T-helper 2 cell treated with Interferon-gamma antibody and Interleukin-4, amounts not matched to agents 5 μg/mL and 100 μg/mL, for 36 hours (primary cell): ENCODE measurements at regions not wholly inside any gene's neighbourhood (a gene's known extent, or its start where the extent isn't known, plus 50 kb on each side); places are given as distances from the start of the nearest gene placed in this dataset.

ENCODE experiments used
- DNase-seq: peaks from one replicate; pipeline ENCODE4 v3.0.0; 2021; ENCODE audit warnings: low spot score
- H3K27ac Mint-ChIP-seq: one replicate; pipeline ENCODE4 v1.8.0; 2021; ENCODE audit warnings: mild to moderate bottlenecking, mixed read lengths
- H3K27me3 Mint-ChIP-seq: one replicate; pipeline ENCODE4 v1.8.0; 2021; ENCODE audit warnings: low read depth, mixed read lengths
- H3K36me3 Mint-ChIP-seq: one replicate; pipeline ENCODE4 v1.8.0; 2021; ENCODE audit warnings: low read depth, mixed read lengths
- H3K4me1 Mint-ChIP-seq: one replicate; pipeline ENCODE4 v1.8.0; 2021; ENCODE audit warnings: low read depth, mixed read lengths
- H3K4me3 Mint-ChIP-seq: one replicate; pipeline ENCODE4 v1.8.0; 2022; ENCODE audit warnings: mild to moderate bottlenecking, moderate library complexity, mixed read lengths
- H3K9me3 Mint-ChIP-seq: one replicate; pipeline ENCODE4 v1.8.0; 2021; ENCODE audit warnings: mixed read lengths

- Mint-ChIP-seq H3K27me3 (no peaks in the 10 kb centered on the region), H3K36me3 (no peaks in the 10 kb centered on the region), H3K9me3 (no peaks in the 10 kb centered on the region), H3K4me1 (peaks cover 1% of the 10 kb centered on the region), H3K27ac (no peak overlapping the region), H3K4me3 (no peak overlapping the region)
- DNase-seq: no peak
These were observed 88.4 kb downstream of the CTTN start for GRCh38 chr11:70486731-70487130.

DNA sequence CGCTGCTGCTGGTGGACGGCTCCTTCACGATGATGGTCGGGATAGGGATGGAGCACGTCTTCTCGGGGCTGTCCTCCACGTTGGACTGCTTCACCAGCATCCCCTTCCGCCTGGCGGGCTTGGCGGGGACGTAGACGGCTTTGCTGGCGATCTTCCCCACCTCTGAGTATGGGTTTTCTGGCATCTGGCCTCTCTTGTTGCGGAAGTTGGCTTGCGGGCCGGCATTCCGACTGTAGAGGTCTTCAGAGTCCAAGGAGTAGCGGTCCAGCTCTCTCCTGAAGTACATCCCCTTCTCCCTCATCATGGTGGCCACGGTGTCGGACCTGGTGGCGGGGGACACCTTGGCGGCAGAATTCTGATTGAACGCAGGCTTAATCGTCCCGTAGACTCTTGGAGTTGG lies 88.8 kb downstream of the CTTN start:
- peaks cover 1% of the 10 kb centered on the region for H3K4me1 Mint-ChIP-seq
- no peaks in the 10 kb centered on the region for H3K27me3 Mint-ChIP-seq
- no peaks in the 10 kb centered on the region for H3K36me3 Mint-ChIP-seq
- no peak overlapping the region for H3K4me3 Mint-ChIP-seq
- no peaks in the 10 kb centered on the region for H3K9me3 Mint-ChIP-seq
- no peak overlapping the region for H3K27ac Mint-ChIP-seq
- DNase-seq: no peak

DNA sequence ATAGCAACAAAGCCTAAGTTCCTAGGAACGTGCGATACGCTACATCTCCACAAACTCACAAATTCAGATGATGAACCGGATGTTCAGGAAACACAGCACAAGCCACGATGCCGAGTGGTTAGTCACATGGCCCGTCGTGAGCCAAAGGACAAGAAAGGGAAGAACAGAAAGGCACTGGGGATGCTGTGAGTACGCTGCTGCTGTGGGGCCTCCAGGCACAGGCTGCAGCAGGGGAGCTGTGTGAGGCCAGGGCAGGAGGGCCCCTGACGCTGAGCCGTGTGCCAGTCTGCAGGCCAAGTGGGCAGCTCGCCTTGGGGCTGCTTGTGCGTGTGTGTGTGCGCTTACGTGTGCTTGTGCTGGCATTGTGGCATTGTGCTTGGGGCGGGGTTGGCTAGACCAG lies 89.4 kb downstream of the CTTN start:
- H3K4me3 Mint-ChIP-seq: no peak overlapping the region
- peaks cover 1% of the 10 kb centered on the region for H3K4me1 Mint-ChIP-seq
- no peaks in the 10 kb centered on the region for H3K27me3 Mint-ChIP-seq
- no peak overlapping the region for H3K27ac Mint-ChIP-seq
- no peaks in the 10 kb centered on the region for H3K9me3 Mint-ChIP-seq
- H3K36me3 Mint-ChIP-seq: no peaks in the 10 kb centered on the region
- no peak for DNase-seq

GRCh38 chr11:70488171-70488703 lies 89.9 kb downstream of the CTTN start:
- H3K4me3 Mint-ChIP-seq: no peak overlapping the region
- H3K36me3 Mint-ChIP-seq: no peaks in the 10 kb centered on the region
- peaks cover 1% of the 10 kb centered on the region for H3K4me1 Mint-ChIP-seq
- no peaks in the 10 kb centered on the region for H3K27me3 Mint-ChIP-seq
- DNase-seq: no peak
- no peaks in the 10 kb centered on the region for H3K9me3 Mint-ChIP-seq
- H3K27ac Mint-ChIP-seq: no peak overlapping the region

GRCh38 chr11:70489276-70489675 lies 90.9 kb downstream of the CTTN start:
- no peaks in the 10 kb centered on the region for H3K27me3 Mint-ChIP-seq
- H3K4me3 Mint-ChIP-seq: no peak overlapping the region
- no peaks in the 10 kb centered on the region for H3K9me3 Mint-ChIP-seq
- H3K36me3 Mint-ChIP-seq: no peaks in the 10 kb centered on the region
- no peak overlapping the region for H3K27ac Mint-ChIP-seq
- peaks cover 1% of the 10 kb centered on the region for H3K4me1 Mint-ChIP-seq
- DNase-seq: no peak

- peaks cover 1% of the 10 kb centered on the region for H3K4me1 Mint-ChIP-seq
- no peaks in the 10 kb centered on the region for H3K36me3 Mint-ChIP-seq
- H3K4me3 Mint-ChIP-seq: no peak overlapping the region
- no peak overlapping the region for H3K27ac Mint-ChIP-seq
- H3K27me3 Mint-ChIP-seq: no peaks in the 10 kb centered on the region
- no peaks in the 10 kb centered on the region for H3K9me3 Mint-ChIP-seq
- peak; percentile 21 for DNase-seq
These were observed 91.9 kb downstream of the CTTN start for GRCh38 chr11:70490208-70490607.

DNA sequence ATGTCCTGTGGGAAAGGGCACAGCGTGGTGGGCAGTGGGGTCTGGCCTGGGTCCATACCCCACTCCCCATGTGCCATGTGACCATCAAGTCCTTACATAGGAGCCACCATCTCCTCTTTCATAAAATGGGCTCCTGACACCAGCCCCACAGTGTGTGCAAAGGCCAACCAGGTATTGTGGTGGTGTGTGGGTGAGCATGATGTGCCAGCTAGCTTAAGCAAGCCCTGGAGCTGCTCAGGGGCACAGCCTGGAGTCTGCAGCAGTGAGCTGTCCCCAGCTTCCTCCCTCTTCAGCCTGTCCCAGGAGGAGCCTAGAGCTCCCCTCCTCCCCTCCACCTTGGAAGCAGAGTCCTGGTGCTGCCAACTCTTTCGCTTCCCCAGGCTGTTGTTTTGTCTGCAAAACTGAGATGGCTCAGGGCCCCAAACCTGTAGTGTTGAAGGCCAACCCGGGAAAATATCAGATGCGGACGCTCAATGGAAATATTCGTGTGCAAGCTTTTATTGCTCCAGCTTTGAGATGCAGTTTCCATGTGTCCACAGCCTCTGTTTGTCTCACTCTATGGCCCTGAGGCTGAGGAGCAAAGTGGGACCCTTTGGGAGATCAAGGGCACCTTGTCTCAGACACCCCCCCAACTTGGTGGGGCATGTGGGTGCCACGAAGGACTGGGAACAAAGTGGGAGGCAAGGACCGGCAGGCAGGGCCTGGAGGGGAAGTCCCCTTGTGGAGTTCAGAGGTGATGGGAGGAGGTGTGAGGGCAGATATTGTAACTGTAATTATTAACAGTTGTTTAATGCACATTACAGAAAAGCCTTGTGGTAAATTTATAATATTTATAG lies 92.6 kb downstream of the CTTN start:
- Mint-ChIP-seq H3K36me3 (no peaks in the 10 kb centered on the region), H3K27me3 (no peaks in the 10 kb centered on the region), H3K4me1 (peaks cover 1% of the 10 kb centered on the region), H3K27ac (no peak overlapping the region), H3K9me3 (no peaks in the 10 kb centered on the region), H3K4me3 (no peak overlapping the region)
- no peak for DNase-seq

- DNase-seq: no peak
- Mint-ChIP-seq H3K36me3 (no peaks in the 10 kb centered on the region), H3K27ac (no peak overlapping the region), H3K4me3 (no peak overlapping the region), H3K4me1 (peaks cover 1% of the 10 kb centered on the region), H3K27me3 (no peaks in the 10 kb centered on the region), H3K9me3 (no peaks in the 10 kb centered on the region)
These were observed 93.6 kb downstream of the CTTN start for GRCh38 chr11:70491696-70492472.

DNA sequence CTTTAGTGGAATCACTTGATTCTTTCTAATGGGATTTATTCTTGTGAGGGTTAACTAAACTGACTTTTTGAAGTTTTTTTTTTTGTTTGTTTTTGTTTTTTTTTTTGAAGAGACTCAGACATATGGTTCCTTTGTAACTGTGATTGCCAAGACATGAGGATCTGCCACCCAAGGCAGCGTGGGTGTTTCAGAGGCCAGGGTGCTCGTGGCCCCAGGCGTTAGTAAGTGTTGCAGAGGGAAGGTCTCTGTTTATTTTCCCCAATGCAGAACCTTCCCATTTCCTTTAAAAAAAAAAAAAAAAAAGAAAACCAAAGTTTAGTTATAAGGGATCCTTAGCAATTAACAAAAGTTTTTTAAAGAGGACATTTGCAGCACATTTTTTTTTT lies 94.8 kb downstream of the CTTN start:
- Mint-ChIP-seq H3K27me3 (no peaks in the 10 kb centered on the region), H3K9me3 (no peaks in the 10 kb centered on the region), H3K4me1 (no peaks in the 10 kb centered on the region), H3K27ac (no peak overlapping the region), H3K4me3 (no peak overlapping the region), H3K36me3 (no peaks in the 10 kb centered on the region)
- DNase-seq: no peak

GRCh38 chr11:70493891-70494290 lies 95.6 kb downstream of the CTTN start:
- H3K27me3 Mint-ChIP-seq: no peaks in the 10 kb centered on the region
- H3K4me1 Mint-ChIP-seq: no peaks in the 10 kb centered on the region
- no peaks in the 10 kb centered on the region for H3K9me3 Mint-ChIP-seq

GRCh38 chr11:70494559-70495350 lies 96.4 kb downstream of the CTTN start:
- Mint-ChIP-seq H3K36me3 (no peaks in the 10 kb centered on the region), H3K27ac (no peak overlapping the region), H3K4me1 (no peaks in the 10 kb centered on the region), H3K4me3 (no peak overlapping the region), H3K27me3 (no peaks in the 10 kb centered on the region), H3K9me3 (no peaks in the 10 kb centered on the region)
- DNase-seq: no peak

More at GRCh38 chr11:70493891-70494290, 95.6 kb downstream of the CTTN start:
- DNase-seq: no peak
- Mint-ChIP-seq H3K4me3 (no peak overlapping the region), H3K36me3 (no peaks in the 10 kb centered on the region), H3K27ac (no peak overlapping the region)

GRCh38 chr11:70495351-70496310 lies 97.3 kb downstream of the CTTN start:
- Mint-ChIP-seq H3K27me3 (no peaks in the 10 kb centered on the region), H3K9me3 (no peaks in the 10 kb centered on the region), H3K36me3 (no peaks in the 10 kb centered on the region), H3K27ac (no peak overlapping the region), H3K4me3 (no peak overlapping the region), H3K4me1 (no peaks in the 10 kb centered on the region)
- no peak for DNase-seq
